Endodermal cell (in vitro differentiated cells): ENCODE measurements at regions not wholly inside any gene's neighbourhood (a gene's known extent, or its start where the extent isn't known, plus 50 kb on each side); places are given as distances from the start of the nearest gene placed in this dataset.

Source experiments
- DNase-seq: peaks from one replicate; pipeline ENCODE4 v3.0.0-alpha.2; 2017
- H3K27ac ChIP-seq: 2 replicates; pipeline ENCODE4 v1.5.1; 2013; ENCODE audit warnings: mild to moderate bottlenecking, low read depth, low read length, moderate library complexity
- H3K27me3 ChIP-seq: 2 replicates; pipeline ENCODE4 v1.6.1; 2013; ENCODE audit warnings: mild to moderate bottlenecking, low read length, moderate library complexity; ENCODE audit not compliant: insufficient read depth, control insufficient read depth, poor library complexity, severe bottlenecking
- H3K36me3 ChIP-seq: 2 replicates; pipeline ENCODE4 v1.7.0; 2013; ENCODE audit warnings: mild to moderate bottlenecking, low read length, moderate library complexity; ENCODE audit not compliant: control insufficient read depth, insufficient read depth
- H3K4me1 ChIP-seq: one replicate; pipeline ENCODE4 v1.7.0; 2013; ENCODE audit warnings: low read length; ENCODE audit not compliant: control insufficient read depth, insufficient read depth
- H3K4me3 ChIP-seq: 2 replicates; pipeline ENCODE4 v1.5.1; 2013; ENCODE audit warnings: mild to moderate bottlenecking, low read length, moderate library complexity
- H3K9ac ChIP-seq: 2 replicates; pipeline ENCODE4 v1.6.1; 2013; ENCODE audit warnings: mild to moderate bottlenecking, low read length, moderate library complexity; ENCODE audit not compliant: poor library complexity, severe bottlenecking; ENCODE audit errors: extremely low read depth
- H3K9me3 ChIP-seq: 2 replicates; pipeline ENCODE4 v1.6.1; 2013; ENCODE audit warnings: mild to moderate bottlenecking, low read length, moderate library complexity; ENCODE audit not compliant: control insufficient read depth
- H3K27ac Mint-ChIP-seq: 2 replicates; pipeline ENCODE4 v1.8.0; 2020; ENCODE audit warnings: mixed read lengths
- H3K27me3 Mint-ChIP-seq: 2 replicates; pipeline ENCODE4 v1.8.0; 2021; ENCODE audit warnings: mild to moderate bottlenecking, mixed read lengths; ENCODE audit not compliant: insufficient read depth
- H3K36me3 Mint-ChIP-seq: 2 replicates; pipeline ENCODE4 v1.8.0; 2020; ENCODE audit warnings: low read depth, mixed read lengths
- H3K4me1 Mint-ChIP-seq: 2 replicates; pipeline ENCODE4 v1.8.0; 2020; ENCODE audit warnings: mixed read lengths
- H3K4me3 Mint-ChIP-seq: 2 replicates; pipeline ENCODE4 v1.8.0; 2020; ENCODE audit warnings: mild to moderate bottlenecking, moderate library complexity, mixed read lengths
- H3K9me3 Mint-ChIP-seq: 2 replicates; pipeline ENCODE4 v1.8.0; 2020; ENCODE audit warnings: mild to moderate bottlenecking, mixed read lengths
- CTCF ChIP-seq: fragments of 200-600 bp; sonication (generic); conservative IDR thresholded peaks from 2 replicates; pipeline ENCODE4 v1.5.0; 2021; ENCODE audit warnings: antibody characterized with exemption, mild to moderate bottlenecking
- WGBS, 2 experiments: methylation state at CpG; one replicate each; pipeline versions ENCODE4 v1.1.5 to v1.1.7; 2013; ENCODE audit warnings: missing lambda C conversion rate in 2 of 2, mixed read lengths in 1 of 2; ENCODE audit not compliant: insufficient coverage in 1 of 2, insufficient read length in 1 of 2; 5-methylcytosine and 5-hydroxymethylcytosine counted together

GRCh38 chr4:28449085-28449484, 1588.4 kb downstream of the STIM2 start:
- Mint-ChIP-seq H3K4me3 (no peak overlapping the region), H3K9me3 (peaks cover 1% of the 10 kb centered on the region), H3K4me1 (peaks cover 19% of the 10 kb centered on the region), H3K27me3 (no peaks in the 10 kb centered on the region), H3K36me3 (no peaks in the 10 kb centered on the region), H3K27ac (no peak overlapping the region)
- no peak for TF ChIP-seq CTCF
- H3K9me3 ChIP-seq = peaks cover 8% of the 10 kb centered on the region
- H3K36me3 ChIP-seq = no peaks in the 10 kb centered on the region
- no peak overlapping the region for H3K4me3 ChIP-seq
- no peak overlapping the region for H3K9ac ChIP-seq
- no peak for DNase-seq
- 91% methylated on average over 3 of the region's 3 CpGs; no CpG with 5 or more reads in 1 of the 2 experiments for WGBS, 2 experiments
- no peaks in the 10 kb centered on the region for H3K4me1 ChIP-seq
- no peaks in the 10 kb centered on the region for H3K27me3 ChIP-seq
- no peak overlapping the region for H3K27ac ChIP-seq

- H3K9ac ChIP-seq = no peak overlapping the region
- no peak for TF ChIP-seq CTCF
- peaks cover 19% of the 10 kb centered on the region for H3K4me1 Mint-ChIP-seq
- H3K27me3 ChIP-seq = no peaks in the 10 kb centered on the region
- DNase-seq = no peak
- no peak overlapping the region for H3K27ac Mint-ChIP-seq
- H3K9me3 Mint-ChIP-seq = peaks cover 1% of the 10 kb centered on the region
- peaks cover 8% of the 10 kb centered on the region for H3K9me3 ChIP-seq
- no peaks in the 10 kb centered on the region for H3K4me1 ChIP-seq
- H3K4me3 ChIP-seq = no peak overlapping the region
- no peaks in the 10 kb centered on the region for H3K36me3 ChIP-seq
- H3K27ac ChIP-seq = no peak overlapping the region
- WGBS, 2 experiments = 83 to 86% methylated on average over 1 to 2 of the region's 2 CpGs
- H3K27me3 Mint-ChIP-seq = no peaks in the 10 kb centered on the region
- no peak overlapping the region for H3K4me3 Mint-ChIP-seq
- peaks cover 2% of the 10 kb centered on the region for H3K36me3 Mint-ChIP-seq
Measured at GRCh38 chr4:28451346-28451745, 1590.7 kb downstream of the STIM2 start.

GRCh38 chr4:28462766-28463700, 1602.4 kb downstream of the STIM2 start:
- Histone ChIP-seq H3K4me1 (no peaks in the 10 kb centered on the region), H3K27me3 (no peaks in the 10 kb centered on the region), H3K27ac (no peak overlapping the region), H3K36me3 (no peaks in the 10 kb centered on the region), H3K9me3 (no peaks in the 10 kb centered on the region), H3K4me3 (no peak overlapping the region), H3K9ac (no peak overlapping the region)
- DNase-seq = no peak
- Mint-ChIP-seq H3K27me3 (no peaks in the 10 kb centered on the region), H3K9me3 (no peaks in the 10 kb centered on the region), H3K4me1 (peaks cover 7% of the 10 kb centered on the region), H3K36me3 (no peaks in the 10 kb centered on the region), H3K27ac (no peak overlapping the region), H3K4me3 (no peak overlapping the region)
- peak; percentile 57 for TF ChIP-seq CTCF
- WGBS, 2 experiments = 88 to 89% methylated on average over 2 to 7 of the region's 7 CpGs
